Cardiac fibroblast (primary cell): ENCODE measurements at regions not wholly inside any gene's neighbourhood (a gene's known extent, or its start where the extent isn't known, plus 50 kb on each side); places are given as distances from the start of the nearest gene placed in this dataset.

ENCODE experiments used
- DNase-seq, 2 donors: peaks; one replicate each; pipeline versions ENCODE4 v3.0.0 to v3.0.0-alpha.2; 2010; ENCODE audit warnings: low read depth in 2 of 2
- H3K4me3 ChIP-seq, 2 donors: replicated peaks in 1 of 2; 1 replicate in 1 of 2; 2 replicates in 1 of 2; pipeline ENCODE4 v1.5.1; 2011; ENCODE audit warnings: low read depth in 2 of 2, low read length in 2 of 2, mild to moderate bottlenecking in 2 of 2, moderate library complexity in 1 of 2
- TF ChIP-seq, protein P1 (sequence below): IDR thresholded peaks from one replicate; pipeline ENCODE4 v1.5.1; 2011; ENCODE audit warnings: low read depth, mild to moderate bottlenecking, low read length, inconsistent platforms

GRCh38 chr7:68492359-68492690 is 1106.0 kb upstream of the AUTS2 start:
- TF ChIP-seq, protein P1, sequence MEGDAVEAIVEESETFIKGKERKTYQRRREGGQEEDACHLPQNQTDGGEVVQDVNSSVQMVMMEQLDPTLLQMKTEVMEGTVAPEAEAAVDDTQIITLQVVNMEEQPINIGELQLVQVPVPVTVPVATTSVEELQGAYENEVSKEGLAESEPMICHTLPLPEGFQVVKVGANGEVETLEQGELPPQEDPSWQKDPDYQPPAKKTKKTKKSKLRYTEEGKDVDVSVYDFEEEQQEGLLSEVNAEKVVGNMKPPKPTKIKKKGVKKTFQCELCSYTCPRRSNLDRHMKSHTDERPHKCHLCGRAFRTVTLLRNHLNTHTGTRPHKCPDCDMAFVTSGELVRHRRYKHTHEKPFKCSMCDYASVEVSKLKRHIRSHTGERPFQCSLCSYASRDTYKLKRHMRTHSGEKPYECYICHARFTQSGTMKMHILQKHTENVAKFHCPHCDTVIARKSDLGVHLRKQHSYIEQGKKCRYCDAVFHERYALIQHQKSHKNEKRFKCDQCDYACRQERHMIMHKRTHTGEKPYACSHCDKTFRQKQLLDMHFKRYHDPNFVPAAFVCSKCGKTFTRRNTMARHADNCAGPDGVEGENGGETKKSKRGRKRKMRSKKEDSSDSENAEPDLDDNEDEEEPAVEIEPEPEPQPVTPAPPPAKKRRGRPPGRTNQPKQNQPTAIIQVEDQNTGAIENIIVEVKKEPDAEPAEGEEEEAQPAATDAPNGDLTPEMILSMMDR: no peak
- no peak for DNase-seq
- no peak overlapping the region for H3K4me3 ChIP-seq

DNA sequence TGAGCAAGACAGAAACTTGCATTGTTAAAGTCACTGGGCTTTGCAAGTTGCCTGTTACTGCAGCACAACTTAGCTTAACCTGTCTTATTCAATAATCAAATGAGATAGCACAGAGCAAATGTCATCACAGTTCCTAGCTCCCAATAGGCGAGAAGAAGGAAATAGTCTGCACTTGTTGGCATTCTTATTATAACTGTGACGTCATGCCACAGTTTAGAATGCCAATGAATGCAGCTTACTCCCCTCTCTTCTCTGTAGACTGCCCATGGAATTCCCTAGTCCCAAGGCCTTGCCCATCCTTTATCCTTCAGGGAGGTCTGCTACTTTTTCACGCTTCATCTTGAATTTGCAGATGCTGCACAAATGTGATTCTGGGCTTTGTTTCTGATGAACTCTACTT is 1094.9 kb upstream of the AUTS2 start:
- no peak overlapping the region for H3K4me3 ChIP-seq
- TF ChIP-seq, protein P1: no peak
- no peak for DNase-seq

GRCh38 chr7:68504716-68505115 is 1093.6 kb upstream of the AUTS2 start:
- DNase-seq: no peak
- TF ChIP-seq, protein P1: no peak
- H3K4me3 ChIP-seq: no peak overlapping the region

GRCh38 chr7:68505721-68506120 is 1092.6 kb upstream of the AUTS2 start:
- H3K4me3 ChIP-seq: no peak overlapping the region
- TF ChIP-seq, protein P1: no peak
- DNase-seq: no peak

DNA sequence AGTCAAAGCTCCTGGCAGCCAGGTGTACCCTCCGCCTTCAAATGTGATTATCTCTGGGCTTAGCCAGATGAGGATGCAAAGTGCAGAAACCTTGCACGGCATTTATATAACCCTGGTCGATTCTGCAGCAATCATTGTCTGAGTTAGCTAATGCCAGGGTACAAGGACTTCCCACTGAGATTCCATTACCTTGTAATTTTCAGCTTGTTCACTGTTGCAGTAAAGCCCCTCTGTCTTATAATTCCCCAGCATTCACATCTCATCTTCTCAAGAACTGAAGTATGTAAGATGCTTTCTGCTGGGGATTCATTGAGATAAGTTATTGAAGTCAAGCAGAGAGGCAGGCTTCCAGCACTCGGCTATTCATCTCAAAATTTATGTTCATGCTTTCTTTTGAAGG is 1090.6 kb upstream of the AUTS2 start:
- no peak overlapping the region for H3K4me3 ChIP-seq
- TF ChIP-seq, protein P1: no peak
- no peak for DNase-seq

DNA sequence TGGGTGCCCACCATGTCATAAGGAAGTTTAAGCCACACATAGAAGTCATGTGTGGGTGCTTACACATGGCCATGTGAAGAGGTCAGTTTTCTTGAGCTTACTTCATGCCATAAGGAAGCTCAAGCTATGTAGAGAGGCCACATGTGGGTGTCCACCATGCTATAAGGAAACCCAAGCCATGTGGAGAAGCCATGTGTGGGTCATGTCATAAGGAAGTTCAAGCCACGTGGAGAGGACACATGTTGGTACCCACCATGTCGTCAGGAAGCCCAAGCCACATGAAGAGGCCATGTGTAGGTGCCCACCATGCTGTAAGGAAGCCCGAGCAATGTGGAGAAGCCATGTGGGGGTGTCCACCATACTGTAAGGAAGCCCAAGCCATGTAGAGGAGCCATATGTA is 1089.2 kb upstream of the AUTS2 start:
- no peak for DNase-seq
- no peak overlapping the region for H3K4me3 ChIP-seq
- TF ChIP-seq, protein P1: no peak

DNA sequence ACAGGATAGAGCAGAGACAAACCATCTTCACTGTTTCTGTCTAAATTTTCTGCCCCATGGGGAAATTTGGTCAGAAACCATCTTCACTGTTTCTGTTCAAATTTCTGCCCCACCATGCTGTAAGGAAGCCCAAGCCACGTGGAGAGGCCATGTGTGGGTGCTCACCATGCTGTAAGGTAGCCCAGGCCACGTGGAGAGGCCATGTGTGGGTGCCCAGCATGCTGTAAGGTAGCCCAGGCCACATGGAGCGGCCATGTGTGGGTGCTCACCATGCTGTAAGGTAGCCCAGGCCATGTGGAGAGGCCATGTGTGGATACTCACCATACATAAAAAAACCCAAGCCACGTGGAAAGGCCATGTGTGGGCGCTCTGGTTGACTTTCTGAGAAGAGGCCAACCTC is 1088.7 kb upstream of the AUTS2 start:
- no peak for DNase-seq
- TF ChIP-seq, protein P1: no peak
- H3K4me3 ChIP-seq: no peak overlapping the region
